Transverse colon (tissue), 4 donors: ENCODE measurements at regions not wholly inside any gene's neighbourhood (a gene's known extent, or its start where the extent isn't known, plus 50 kb on each side); places are given as distances from the start of the nearest gene placed in this dataset.

Experiments
- CTCF ChIP-seq, 5 experiments: fragments of 200-600 bp in 3 of 5; fragments of 450-650 bp in 2 of 5; sonication (generic) in 3 of 5; IDR thresholded peaks; 1 replicate in 2 of 5; 2 replicates in 3 of 5; pipeline ENCODE4 v1.5.1; 2016 to 2017; ENCODE audit warnings: antibody characterized with exemption in 5 of 5, inconsistent platforms in 3 of 5, mild to moderate bottlenecking in 2 of 5, moderate library complexity in 1 of 5
- EP300 ChIP-seq: sonication (generic); formaldehyde crosslinking; IDR thresholded peaks from one replicate; pipeline ENCODE4 v1.6.1; 2017; ENCODE audit warnings: antibody characterized with exemption, low read depth
- POLR2A ChIP-seq: fragments of 450-650 bp; IDR thresholded peaks from one replicate; pipeline ENCODE4 v1.6.1; 2016; ENCODE audit warnings: antibody characterized with exemption, mild to moderate bottlenecking, moderate library complexity
- POLR2AphosphoS5 ChIP-seq, 3 donors: sonication (generic); formaldehyde crosslinking; IDR thresholded peaks; one replicate each; pipeline ENCODE4 v1.6.1; 2016; ENCODE audit warnings: antibody characterized with exemption in 3 of 3

GRCh38 chr20:48381353-48382120, 446.3 kb downstream of the PREX1 start:
- TF ChIP-seq POLR2A (no peak), CTCF (IDR thresholded peaks at IDR 0.05) (no peak), EP300 (no peak), POLR2AphosphoS5 (IDR thresholded peaks at IDR 0.05) (no peak)
